SKM-1 treated with dmso at 0.1 percent for 144 hours (cell line): ENCODE measurements at regions not wholly inside any gene's neighbourhood (a gene's known extent, or its start where the extent isn't known, plus 50 kb on each side); places are given as distances from the start of the nearest gene placed in this dataset.

Experiments
- DNase-seq: peaks from one replicate; lab custom pipeline; 2025; ENCODE audit not compliant: unreplicated experiment; lab: John Stamatoyannopoulos, UW

DNA sequence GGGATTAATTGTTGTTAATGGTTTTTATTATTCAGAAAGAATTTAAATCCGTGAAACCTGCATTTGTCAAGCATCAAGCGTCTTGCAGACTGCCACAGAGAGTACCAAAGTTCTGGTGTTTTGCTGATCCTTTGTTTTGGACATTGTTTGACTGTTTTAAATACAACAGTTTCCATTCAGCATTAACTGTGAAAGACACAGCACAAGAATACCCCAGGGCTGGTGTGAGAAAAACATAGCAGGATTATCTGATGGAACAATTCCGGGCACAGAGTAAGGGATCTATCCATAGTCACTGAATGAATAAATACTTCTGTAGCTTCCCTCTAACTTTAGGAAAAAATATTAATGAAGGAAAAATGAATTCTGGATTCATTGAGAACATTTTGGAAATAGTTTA lies 202.3 kb downstream of the LTN1 start:
- DNase-seq, result no peak

DNA sequence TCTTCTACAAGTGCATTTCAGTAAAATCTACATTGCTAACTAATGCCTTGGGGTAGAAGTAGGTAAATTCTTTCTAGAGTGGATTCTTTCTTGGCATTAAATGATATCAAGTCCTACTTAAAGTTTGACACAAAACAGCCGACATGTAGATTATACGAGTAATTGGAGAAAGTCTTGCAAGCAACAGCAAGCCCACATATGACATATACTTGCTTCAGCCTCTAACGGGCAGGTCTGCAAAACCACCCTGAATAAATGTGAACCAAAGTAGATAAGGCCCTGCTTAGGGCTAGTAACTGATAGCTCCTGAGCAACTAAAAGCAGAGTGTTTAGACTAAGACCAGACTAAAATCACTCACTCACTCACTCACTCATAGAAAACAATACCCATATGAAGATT lies 203.2 kb downstream of the LTN1 start:
- no peak for DNase-seq

DNA sequence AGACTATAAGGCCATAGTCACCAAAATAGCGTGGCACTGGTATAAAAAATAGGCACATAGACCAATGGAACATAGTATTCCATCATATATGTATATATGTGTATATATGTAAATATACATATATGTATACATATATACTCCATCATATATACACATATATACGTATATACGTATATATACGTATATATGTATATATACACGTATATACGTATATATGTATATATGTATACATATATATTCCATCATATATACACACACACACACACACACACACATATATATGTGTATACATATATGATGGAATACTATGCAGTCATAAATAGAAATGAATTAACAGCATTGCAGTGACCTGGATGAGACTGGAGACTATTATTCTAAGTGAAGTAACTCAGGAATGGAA lies 204.6 kb downstream of the LTN1 start:
- DNase-seq, result no peak

DNA sequence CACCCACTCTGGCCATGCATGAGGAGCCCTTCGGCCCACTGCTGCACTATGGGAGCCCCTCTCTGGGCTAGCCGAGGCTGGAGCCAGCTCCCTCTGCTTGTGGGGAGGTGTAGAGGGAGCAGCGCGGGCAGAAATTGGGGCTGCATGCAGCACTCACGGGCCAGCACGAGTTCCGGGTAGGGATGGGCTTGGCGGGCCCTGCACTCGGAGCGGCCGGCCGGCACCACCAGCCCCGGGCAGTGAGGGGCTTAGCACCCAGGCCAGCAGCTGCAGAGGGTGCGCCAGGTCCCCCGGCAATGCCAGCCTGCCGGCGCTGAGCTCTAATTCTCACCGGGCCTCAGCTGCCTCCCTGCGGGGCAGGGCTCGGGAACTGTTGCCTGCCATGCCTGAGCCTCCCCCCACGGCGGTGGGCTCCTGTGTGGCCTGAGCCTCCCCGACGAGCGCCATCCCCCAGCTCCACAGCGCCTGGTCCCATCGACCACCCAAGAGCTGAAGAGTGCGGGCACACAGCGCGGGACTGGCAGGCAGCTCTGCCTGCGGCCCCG lies 209.0 kb downstream of the LTN1 start:
- no peak for DNase-seq

DNA sequence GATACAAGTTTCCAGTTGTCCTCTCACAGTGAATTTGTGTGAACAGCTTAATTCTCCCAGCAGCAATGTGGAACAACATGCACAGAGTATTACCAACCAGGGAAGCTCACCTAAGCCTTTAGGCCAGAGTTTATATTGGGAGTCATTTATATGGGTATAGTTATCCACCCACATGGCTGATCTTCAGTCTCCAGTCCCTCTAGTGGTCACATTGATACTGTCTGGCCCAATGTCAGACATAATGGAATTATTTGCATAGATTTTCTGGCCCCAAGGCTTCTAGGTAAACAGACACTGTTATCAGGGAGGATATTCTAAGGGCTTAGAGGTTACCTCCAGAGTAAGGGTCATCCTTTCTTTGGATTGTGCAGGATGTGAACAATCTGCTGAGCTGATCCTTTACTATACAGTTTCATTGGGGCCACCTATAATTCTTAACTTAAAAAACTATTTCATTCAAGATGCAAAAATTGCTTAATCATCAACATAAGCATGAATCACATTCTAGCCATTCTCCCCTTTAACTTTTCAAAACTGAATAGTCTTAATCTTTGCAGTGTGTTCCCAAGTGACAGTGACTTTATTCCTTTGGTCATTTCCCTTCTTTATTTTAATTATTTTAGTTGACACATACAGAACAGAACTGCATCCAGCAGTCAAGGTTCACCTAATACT lies 210.9 kb downstream of the LTN1 start:
- DNase-seq, result no peak

DNA sequence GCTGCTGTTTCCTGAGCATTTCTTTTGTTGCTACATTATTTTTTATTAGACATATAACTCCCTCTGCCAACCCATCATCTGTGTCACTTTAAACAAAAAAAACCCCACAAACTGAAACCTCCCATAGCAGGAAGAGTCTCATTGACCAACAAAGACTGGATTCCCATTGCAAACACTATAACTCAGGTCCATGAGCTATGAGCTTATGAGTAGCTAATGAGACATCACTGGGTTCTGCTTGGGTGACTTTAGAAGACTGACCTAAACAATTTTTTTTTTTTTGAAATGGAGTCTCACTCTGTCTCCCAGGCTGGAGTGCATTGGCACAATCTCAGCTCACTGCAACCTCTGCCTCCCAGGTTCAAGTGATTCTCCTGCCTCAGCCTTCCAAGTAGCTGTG lies 212.8 kb downstream of the LTN1 start:
- DNase-seq, result no peak

DNA sequence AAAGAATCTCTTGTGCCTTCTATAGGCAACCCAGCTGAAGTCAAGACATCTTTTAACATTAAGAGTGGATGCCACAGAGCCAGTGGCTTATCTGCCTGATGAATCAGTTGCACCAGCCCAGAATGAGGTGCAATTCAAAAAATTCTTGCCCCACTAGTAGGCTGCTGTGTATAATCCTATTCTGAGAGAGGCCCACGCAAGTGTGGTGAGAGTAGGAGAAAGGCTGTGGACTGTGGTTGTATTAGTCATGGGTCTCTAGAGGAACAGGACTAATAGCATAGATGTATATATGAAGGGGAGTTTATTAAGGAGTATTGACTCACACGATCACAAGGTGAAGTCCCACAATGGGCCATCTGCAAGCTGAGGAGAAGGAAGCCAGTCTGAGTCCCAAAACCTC lies 216.4 kb downstream of the LTN1 start:
- no peak for DNase-seq

DNA sequence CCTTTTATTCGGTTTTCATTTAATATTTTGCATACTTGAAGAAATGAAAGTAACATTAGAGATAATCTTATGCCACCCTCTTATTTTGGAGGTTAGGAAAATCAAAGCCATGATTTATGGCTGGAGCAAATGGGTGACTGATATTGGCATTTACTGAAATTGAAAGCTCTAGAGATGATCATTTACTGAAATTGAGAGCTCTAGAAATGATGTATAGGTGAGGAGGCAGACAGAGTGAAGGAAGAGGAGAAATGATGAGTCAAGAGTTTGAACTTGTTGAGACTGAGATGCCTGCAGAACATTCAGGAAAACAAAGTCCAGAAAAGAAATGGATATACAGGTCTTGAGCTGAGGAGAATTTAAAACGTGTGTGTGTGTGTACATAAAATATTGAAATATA lies 217.6 kb downstream of the LTN1 start:
- no peak for DNase-seq

DNA sequence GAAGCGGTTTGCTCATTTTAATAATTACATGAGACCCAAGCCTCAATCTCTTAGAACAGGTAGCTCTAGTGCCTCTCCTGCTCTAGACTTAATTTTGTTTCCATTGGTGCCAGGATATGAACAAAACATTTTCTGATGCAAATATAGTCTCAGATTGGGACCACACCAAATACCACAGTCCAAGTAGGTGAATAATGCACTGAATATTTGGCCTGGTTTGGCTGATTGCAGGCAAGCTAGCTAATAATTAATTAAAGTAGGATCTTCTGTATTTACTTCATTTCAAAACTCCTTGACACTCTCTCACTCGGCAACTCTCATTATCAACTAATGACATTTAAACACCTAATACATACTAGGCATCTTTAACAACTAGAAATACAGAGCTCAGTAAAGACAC lies 219.6 kb downstream of the LTN1 start:
- DNase-seq, result no peak

DNA sequence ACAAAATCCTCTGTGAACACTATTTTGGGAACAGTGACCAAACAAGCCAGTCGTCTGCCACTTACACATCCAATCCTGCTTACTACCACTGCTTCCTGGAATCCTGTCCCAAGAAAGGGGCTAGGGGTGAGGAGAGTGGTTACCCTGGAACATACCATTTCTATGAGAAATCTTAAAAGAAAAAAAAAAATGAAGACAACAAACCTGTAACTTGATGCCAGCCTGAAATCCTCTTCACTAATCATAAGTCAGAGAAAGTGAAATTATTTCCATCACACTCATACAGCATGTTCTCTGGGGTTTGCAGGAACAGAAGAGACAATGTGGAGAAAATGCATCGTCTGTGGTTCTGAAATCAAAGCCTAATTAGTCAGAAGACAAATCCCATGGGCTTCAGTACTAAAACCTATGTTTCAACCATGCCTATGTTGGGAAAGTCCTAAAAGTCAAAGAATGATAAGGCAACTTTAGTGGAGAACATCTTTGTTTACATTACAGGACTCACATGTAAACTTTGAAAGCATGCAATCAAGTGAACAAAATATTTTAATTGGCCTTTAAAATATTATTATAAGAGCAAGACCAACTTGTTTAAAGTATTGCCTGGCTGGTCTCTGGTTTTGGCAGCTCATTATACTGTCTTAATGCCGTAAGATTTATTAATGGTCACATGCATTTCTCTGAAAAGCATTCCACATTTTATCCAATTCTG lies 220.7 kb downstream of the LTN1 start:
- no peak for DNase-seq

DNA sequence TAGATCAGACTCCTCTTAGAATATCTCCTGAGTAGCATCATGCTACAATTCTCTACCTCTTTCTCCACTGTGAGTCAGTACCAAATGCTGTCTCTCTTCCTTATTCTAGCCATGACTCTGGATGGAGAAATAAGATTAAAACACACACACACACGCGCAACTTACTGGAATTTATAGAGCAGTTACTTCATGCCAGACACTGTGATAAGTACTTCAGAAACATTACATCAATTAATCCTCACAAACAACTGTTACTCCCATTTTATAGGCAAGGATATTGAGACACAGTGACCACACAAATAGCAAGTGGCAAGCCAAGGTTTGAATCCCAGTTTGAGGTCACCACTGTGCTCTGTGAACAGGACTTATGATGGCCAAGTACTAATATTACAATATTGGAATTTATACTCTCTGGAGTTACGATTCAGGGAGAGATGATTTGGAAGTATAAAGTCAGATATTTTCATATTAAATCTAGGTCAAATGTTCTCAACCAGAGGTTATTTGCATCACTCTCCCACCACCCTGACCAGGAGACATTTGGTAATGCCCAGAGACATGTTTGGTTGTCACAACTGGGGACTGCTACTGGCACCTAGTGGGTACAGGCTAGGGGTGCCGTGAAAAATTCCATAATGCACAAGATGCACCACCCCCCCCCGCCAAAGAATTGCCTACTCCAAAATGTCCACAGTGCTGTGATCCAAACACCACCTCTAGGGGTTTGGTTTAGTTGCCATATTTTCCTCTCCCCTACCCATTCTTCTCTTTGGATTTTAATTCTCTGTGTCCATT lies 221.6 kb downstream of the LTN1 start:
- DNase-seq, result no peak

DNA sequence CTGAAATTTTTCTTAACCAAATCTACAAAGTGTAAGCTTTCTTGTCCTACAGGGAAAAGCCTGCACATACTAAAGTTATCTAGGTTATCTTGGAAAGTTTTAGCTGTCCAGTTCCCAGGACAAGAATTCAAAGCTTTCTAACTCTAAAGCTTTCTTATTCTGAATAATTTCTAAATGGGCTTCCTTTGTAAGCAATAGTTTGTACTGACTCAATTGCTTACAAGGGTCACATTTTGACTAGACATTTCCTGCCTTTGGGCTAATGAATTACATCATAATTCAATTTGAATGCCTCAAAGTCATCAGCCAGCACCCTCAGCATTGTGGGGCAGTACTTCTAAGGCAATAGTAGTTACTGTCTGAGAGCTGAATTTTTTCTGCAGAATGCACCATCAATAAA lies 223.0 kb downstream of the LTN1 start:
- no peak for DNase-seq

DNA sequence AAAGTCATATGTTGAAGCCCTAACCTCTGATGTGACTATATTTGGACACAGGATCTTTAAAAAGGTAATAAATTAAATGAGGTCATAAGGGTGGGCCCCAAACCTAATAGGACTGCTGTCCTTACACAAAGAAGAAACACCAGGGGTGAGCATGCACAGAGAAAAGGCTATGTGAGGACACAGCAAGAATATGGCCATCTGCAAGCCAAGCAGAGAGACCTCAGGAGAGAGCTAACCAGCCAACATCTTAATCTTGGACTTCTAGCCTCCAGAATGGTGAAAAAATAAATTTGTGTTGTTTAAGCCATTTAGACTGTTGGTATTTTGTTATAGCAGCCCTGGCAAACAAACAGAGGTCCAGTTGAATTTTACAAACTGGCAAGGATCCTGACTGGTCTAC lies 223.9 kb downstream of the LTN1 start:
- no peak for DNase-seq

DNA sequence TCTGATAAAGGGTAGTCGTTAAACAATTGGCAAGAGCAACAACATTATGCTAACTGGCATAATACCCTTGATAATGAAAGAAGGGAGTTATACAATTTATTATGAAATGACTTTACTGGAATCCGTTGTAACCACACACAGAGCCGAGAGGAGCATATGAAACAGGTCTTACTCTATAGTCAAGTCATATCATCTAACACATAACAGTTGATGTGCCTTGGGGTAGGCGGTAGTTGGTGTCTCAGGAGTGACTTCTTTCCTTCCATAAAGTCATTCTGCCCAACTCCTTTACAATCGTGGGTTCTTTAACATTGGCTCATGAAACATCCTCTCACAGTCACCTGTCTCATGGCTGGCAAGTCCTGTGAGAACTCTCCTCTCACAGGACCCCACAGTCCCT lies 225.2 kb downstream of the LTN1 start:
- no peak for DNase-seq

DNA sequence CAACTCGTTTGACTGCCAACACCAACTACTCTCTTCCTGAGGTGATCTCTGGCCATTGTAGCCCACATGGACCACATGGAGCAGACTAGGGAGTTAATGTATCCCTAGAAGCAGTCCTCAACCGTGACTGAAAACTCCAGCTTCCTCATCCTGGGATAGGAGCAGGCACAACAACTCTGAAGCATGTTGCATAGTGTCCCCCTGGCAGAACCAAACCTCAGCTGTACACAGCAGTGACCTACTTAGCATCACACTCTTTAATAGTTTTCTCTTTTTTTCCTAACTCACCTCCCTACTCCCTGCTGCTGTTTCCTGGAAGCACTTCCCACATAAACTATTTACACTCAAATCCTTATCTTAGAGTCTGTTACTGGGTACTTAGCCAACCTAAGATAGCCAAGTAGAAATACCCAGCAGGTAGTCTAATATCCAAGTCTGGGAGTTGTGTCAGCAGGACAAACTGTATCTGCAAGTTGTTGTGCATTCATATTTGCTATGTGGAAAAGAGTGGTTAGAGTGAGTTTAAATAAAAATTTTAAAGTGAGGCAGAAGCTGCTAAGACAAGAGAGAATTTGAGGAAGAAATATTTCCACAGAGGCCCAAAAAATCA lies 228.8 kb downstream of the LTN1 start:
- no peak for DNase-seq

DNA sequence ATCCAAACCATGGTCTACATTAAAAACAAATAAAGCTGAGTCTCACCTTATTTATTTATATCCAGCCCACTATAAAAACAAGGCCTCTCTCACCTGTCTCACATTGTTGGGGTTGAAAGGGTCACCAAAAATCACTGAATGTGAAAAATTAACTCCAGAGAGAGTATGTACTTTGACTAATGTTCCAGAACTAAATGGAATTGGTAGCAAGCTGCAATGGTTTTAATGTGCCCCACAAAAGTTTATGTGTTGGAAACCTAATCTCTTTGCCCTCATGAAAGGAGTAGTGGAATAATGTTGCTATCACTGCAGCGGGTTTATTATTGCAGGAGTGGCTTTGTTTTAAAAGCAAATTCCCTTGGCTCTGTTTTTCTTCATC lies 230.3 kb downstream of the LTN1 start:
- no peak for DNase-seq

DNA sequence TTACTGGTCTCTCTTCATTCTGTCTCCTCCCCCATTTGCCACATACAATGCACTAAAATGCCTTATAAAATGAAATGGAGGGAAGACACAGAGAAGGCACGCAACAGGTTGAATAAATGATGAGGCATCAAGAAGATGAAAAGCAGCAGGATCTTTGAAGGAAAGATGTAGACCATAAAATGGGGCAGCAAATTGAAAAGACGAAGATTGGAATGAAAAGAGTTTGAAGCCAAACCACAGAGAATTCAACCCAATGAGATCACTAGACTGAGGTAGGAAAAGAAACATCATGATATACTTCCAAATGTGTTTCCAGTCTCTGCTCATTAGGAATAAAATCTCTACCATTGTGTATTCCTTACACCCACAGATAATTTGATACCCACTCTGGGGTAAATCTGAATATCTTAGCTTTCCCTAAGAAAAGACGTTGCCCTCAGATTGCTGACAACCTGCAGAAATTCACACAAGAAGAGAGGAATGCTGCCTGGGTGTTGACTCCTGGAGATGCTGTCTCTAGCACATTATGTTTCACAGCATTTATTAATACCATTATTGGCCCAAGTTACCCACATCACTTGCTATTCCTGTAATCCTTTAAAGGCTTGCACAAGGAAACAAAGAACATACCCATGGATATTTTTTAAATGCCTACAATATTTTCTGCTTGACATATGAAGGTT lies 230.9 kb downstream of the LTN1 start:
- DNase-seq, result no peak

DNA sequence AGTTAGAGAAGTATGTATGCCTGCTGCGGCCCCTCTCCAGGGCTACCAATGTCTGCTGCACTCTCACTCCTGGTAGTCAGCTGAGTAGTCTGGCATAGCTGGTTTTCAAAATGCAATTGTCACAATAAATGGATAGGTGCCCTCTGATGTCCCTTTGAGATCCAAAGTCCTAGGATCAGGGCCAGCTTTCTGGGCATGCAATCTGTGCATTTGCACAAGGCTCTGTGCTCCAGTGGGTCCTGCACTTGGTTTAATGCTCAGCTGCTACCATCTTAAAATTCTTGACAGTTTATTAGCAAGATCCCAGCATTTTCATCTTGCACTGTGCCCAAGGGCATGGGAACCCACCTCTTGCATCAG lies 233.8 kb downstream of the LTN1 start:
- no peak for DNase-seq

DNA sequence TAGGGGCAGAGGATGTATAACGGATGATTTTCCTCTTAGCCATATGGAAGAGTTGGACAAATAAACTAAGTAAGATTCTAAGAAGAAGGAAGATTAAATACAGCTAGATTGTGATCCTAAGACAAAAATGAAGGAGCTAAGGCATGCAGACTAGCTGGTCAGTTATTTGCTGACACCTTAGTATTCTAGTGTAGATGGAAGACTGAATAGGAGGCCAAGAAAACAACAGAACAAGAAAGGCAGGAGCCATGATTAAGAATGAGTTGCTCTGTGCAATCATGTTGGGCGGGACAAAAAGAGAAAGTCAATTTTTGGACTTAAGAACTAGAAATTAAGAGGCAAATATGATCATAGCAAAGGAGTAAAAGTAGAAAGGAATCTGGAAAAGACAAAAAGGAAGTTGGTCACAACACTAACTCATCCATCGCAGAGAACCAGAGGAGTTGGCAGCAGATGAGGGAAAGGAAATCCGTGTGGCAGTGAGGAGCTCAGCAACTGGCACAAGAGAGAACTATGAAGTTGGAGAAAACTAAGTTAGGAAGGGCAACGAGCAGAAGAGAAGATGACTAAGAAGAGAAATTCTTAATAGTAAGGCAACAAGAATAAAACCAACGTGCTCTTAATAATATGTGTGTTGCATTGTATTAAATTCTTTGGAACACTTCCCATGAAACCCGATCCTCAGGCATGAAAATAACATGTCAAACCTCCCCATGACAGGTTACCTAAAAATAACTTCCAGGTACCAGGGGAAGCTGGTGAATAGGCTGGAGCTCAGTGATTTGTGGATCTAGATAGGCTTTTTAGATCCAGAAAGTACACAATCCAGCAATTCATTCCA lies 234.4 kb downstream of the LTN1 start:
- DNase-seq, result no peak

DNA sequence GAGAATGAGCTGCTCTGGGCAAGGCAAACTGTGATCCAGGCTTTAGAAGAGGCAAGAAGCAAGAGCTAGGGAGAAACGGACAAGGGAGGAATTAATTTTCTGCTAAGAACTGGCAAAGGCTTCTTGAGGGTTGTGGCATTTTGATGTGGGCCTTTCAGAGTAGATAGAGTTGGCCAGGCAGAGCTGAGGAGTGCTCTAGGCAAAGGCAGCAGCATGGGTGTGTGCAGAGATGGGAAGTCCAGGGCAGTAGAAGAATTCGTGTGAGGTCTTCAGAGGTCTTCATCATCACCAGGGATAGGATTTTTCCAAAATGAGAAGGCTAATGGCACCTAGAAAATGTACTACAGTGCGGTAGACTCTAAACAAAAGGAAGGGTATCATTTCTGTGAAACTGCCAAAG lies 237.8 kb downstream of the LTN1 start:
- DNase-seq, result no peak
